ENCODE measurements at regions not wholly inside any gene's neighbourhood (a gene's known extent, or its start where the extent isn't known, plus 50 kb on each side); places are given as distances from the start of the nearest gene placed in this dataset.

DNA sequence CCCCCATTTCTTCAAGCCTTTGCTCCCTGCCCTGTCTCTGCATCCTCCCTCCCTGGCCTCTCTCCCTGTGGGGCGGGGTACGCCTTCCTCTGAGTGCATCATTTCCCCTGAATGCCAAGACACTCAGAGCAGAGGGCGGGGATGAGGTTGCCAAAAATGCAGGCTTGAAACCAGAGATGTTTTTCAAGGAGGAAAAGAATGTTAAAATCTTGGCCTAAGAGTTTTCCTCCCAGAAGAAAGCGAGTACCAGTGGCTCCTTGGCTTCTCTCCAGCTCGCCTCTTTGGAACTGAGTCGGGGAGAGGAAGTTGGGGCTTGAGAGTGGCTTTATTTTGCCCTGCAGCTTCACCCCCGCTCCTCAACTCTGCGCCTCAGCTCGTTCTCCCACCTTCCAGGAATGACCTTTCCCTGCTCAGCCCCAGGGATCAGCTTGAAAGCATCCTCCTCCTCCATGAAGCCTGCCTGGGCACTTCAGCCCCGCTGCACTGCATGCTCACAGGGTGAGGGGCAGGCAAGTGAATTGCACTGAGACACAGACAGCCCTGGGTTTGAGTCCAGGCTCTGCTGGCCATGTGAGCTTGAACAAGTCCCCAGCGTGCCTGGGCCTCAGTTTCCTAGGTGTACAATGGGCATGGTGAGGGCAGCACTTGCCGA lies 57.5 kb upstream of the SORCS2 start:
- TF ChIP-seq, protein P1, sequence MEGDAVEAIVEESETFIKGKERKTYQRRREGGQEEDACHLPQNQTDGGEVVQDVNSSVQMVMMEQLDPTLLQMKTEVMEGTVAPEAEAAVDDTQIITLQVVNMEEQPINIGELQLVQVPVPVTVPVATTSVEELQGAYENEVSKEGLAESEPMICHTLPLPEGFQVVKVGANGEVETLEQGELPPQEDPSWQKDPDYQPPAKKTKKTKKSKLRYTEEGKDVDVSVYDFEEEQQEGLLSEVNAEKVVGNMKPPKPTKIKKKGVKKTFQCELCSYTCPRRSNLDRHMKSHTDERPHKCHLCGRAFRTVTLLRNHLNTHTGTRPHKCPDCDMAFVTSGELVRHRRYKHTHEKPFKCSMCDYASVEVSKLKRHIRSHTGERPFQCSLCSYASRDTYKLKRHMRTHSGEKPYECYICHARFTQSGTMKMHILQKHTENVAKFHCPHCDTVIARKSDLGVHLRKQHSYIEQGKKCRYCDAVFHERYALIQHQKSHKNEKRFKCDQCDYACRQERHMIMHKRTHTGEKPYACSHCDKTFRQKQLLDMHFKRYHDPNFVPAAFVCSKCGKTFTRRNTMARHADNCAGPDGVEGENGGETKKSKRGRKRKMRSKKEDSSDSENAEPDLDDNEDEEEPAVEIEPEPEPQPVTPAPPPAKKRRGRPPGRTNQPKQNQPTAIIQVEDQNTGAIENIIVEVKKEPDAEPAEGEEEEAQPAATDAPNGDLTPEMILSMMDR (conservative IDR thresholded peaks at IDR 0.05; ENCODE audit: low read length) = no peak
- no peak for TF ChIP-seq EZH2phosphoT487 (IDR thresholded peaks at IDR 0.05; ENCODE audit: borderline replicate concordance, low read depth, low read length)
